IMR-90 (cell line): ENCODE measurements at regions not wholly inside any gene's neighbourhood (a gene's known extent, or its start where the extent isn't known, plus 50 kb on each side); places are given as distances from the start of the nearest gene placed in this dataset.

Experiments used
- ATAC-seq: fragments of 200-7000 bp; cut with Tn5 transposase; 2 replicates; pipeline ENCODE4 v1.9.1; 2020; ENCODE audit warnings: low read depth, mild to moderate bottlenecking, moderate library complexity
- BruUV-seq: library from RNA; stranded (reverse); fragments of 400-500 nt; replicated peaks from 2 replicates; lab custom pipeline; 2021; lab: Mats Ljungman, UMichigan
- CTCF ChIA-PET: fragments of 300-600 bp; formaldehyde crosslinking; extraction: SDS; loops from one replicate; lab custom pipeline; 2021; ENCODE audit warnings: antibody characterized with exemption; lab: Yijun Ruan, JAX
- POLR2A ChIA-PET: fragments of 300-600 bp; sonication (Branson Sonifier 250); formaldehyde crosslinking; loops from one replicate; lab custom pipeline; 2022; ENCODE audit warnings: antibody characterized with exemption; ENCODE audit not compliant: unreplicated experiment; lab: Charles Lee
- DNase-seq: peaks from one replicate; pipeline ENCODE4 v3.0.0; 2013
- H2AFZ ChIP-seq: replicated peaks from 2 replicates; pipeline ENCODE3; 2013; ENCODE audit warnings: low read length, mild to moderate bottlenecking; ENCODE audit not compliant: poor library complexity
- H2AK5ac ChIP-seq: 2 replicates; pipeline ENCODE4 v1.6.1; 2013; ENCODE audit warnings: low read depth, low read length, inconsistent platforms
- H2AK9ac ChIP-seq: replicated peaks from 2 replicates; pipeline ENCODE3; 2013; ENCODE audit warnings: mild to moderate bottlenecking, low read depth, low read length, moderate library complexity; ENCODE audit not compliant: poor library complexity
- H2BK120ac ChIP-seq: 2 replicates; pipeline ENCODE4 v1.6.1; 2013; ENCODE audit warnings: low read depth, low read length, inconsistent platforms
- H2BK15ac ChIP-seq: 3 replicates; pipeline ENCODE4 v1.6.1; 2013; ENCODE audit warnings: low read depth, low read length, inconsistent platforms
- H2BK20ac ChIP-seq: 2 replicates; pipeline ENCODE4 v1.6.1; 2013; ENCODE audit warnings: low read depth, mild to moderate bottlenecking, inconsistent platforms, low read length, moderate library complexity
- H2BK5ac ChIP-seq: 2 replicates; pipeline ENCODE4 v1.6.1; 2013; ENCODE audit warnings: mild to moderate bottlenecking, low read depth, low read length, inconsistent platforms; ENCODE audit not compliant: poor library complexity, severe bottlenecking
- H3K14ac ChIP-seq: replicated peaks from 2 replicates; pipeline ENCODE4 v1.6.1; 2013; ENCODE audit warnings: low read depth, low read length, inconsistent platforms
- H3K18ac ChIP-seq: 2 replicates; pipeline ENCODE4 v1.6.1; 2013; ENCODE audit warnings: low read depth, low read length, control low read depth
- H3K23ac ChIP-seq: 2 replicates; pipeline ENCODE4 v1.6.1; 2013; ENCODE audit warnings: low read depth, low read length, inconsistent platforms
- H3K27ac ChIP-seq: 2 replicates; pipeline ENCODE4 v1.5.1; 2013; ENCODE audit warnings: mild to moderate bottlenecking, control low read depth, low read length; ENCODE audit not compliant: insufficient read depth
- H3K27me3 ChIP-seq: 2 replicates; pipeline ENCODE4 v1.6.1; 2013; ENCODE audit warnings: low read length; ENCODE audit not compliant: control insufficient read depth, insufficient read depth
- H3K36me3 ChIP-seq: 2 replicates; pipeline ENCODE4 v1.6.1; 2013; ENCODE audit warnings: low read length, mixed read lengths; ENCODE audit not compliant: control insufficient read depth, insufficient read depth
- H3K4ac ChIP-seq: 2 replicates; pipeline ENCODE4 v1.6.1; 2013; ENCODE audit warnings: low read depth, low read length, inconsistent platforms
- H3K4me1 ChIP-seq: 2 replicates; pipeline ENCODE4 v1.6.1; 2013; ENCODE audit warnings: low read length, mixed read lengths; ENCODE audit not compliant: control insufficient read depth, insufficient read depth
- H3K4me2 ChIP-seq: 2 replicates; pipeline ENCODE4 v1.6.1; 2013; ENCODE audit warnings: low read depth, mild to moderate bottlenecking, control low read depth, low read length, moderate library complexity
- H3K4me3 ChIP-seq: 2 replicates; pipeline ENCODE4 v1.5.1; 2013; ENCODE audit warnings: low read depth, mild to moderate bottlenecking, control low read depth, low read length, moderate library complexity; ENCODE audit not compliant: insufficient read depth
- H3K56ac ChIP-seq: 2 replicates; pipeline ENCODE4 v1.6.1; 2013; ENCODE audit warnings: low read length, inconsistent platforms; ENCODE audit not compliant: insufficient read depth; ENCODE audit errors: extremely low read depth
- H3K79me1 ChIP-seq, 2 experiments: 2 replicates each; pipeline ENCODE4 v1.6.1; 2013; ENCODE audit warnings: low read length in 2 of 2, inconsistent platforms in 1 of 2, low read depth in 1 of 2
- H3K9ac ChIP-seq: 2 replicates; pipeline ENCODE4 v1.6.1; 2013; ENCODE audit warnings: low read depth, low read length, control low read depth
- H3K9me1 ChIP-seq: 2 replicates; pipeline ENCODE4 v1.6.1; 2013; ENCODE audit warnings: low read length, inconsistent platforms; ENCODE audit not compliant: insufficient read depth
- H3K9me3 ChIP-seq: 2 replicates; pipeline ENCODE4 v1.6.1; 2013; ENCODE audit warnings: low read length; ENCODE audit not compliant: control insufficient read depth, insufficient read depth
- H4K20me1 ChIP-seq: 2 replicates; pipeline ENCODE4 v1.6.1; 2013; ENCODE audit warnings: low read length, inconsistent platforms; ENCODE audit not compliant: insufficient read depth
- H4K5ac ChIP-seq: 2 replicates; pipeline ENCODE4 v1.6.1; 2013; ENCODE audit warnings: mild to moderate bottlenecking, low read depth, low read length, control low read depth
- H4K8ac ChIP-seq, 2 experiments: 2 replicates each; pipeline ENCODE4 v1.6.1; 2013; ENCODE audit warnings: low read depth in 2 of 2, low read length in 2 of 2, control low read depth in 1 of 2, inconsistent platforms in 1 of 2
- H4K91ac ChIP-seq: 2 replicates; pipeline ENCODE4 v1.6.1; 2013; ENCODE audit warnings: low read depth, low read length, inconsistent platforms; ENCODE audit not compliant: insufficient read depth
- BHLHE40 ChIP-seq: fragments of 150-350 bp; IDR thresholded peaks from 2 replicates; pipeline ENCODE4 v1.6.1; 2016; ENCODE audit warnings: mild to moderate bottlenecking, low read depth, low read length
- FOS ChIP-seq: fragments of 150-350 bp; IDR thresholded peaks from 2 replicates; pipeline ENCODE4 v1.6.1; 2016; ENCODE audit warnings: low read depth, low read length
- MAFK ChIP-seq: IDR thresholded peaks from 2 replicates; pipeline ENCODE4 v1.6.1; 2012; ENCODE audit warnings: low read depth, low read length, improper control_type of control experiment
- MXI1 ChIP-seq: IDR thresholded peaks from 2 replicates; pipeline ENCODE4 v1.6.1; 2012; ENCODE audit warnings: low read depth, mild to moderate bottlenecking, low read length, moderate library complexity, borderline replicate concordance
- NFE2L2 ChIP-seq: fragments of 150-350 bp; IDR thresholded peaks from 2 replicates; pipeline ENCODE4 v1.6.1; 2016; ENCODE audit warnings: low read depth, mild to moderate bottlenecking, low read length
- POLR2A ChIP-seq: IDR thresholded peaks from 2 replicates; pipeline ENCODE4 v1.6.1; 2012; ENCODE audit warnings: mild to moderate bottlenecking, low read depth, low read length
- RAD21 ChIP-seq: IDR thresholded peaks from 2 replicates; pipeline ENCODE4 v1.6.1; 2012; ENCODE audit warnings: low read length, improper control_type of control experiment
- RFX5 ChIP-seq: IDR thresholded peaks from 2 replicates; pipeline ENCODE4 v1.8.0; 2012; ENCODE audit warnings: low read depth, mild to moderate bottlenecking, low read length, moderate library complexity
- SMC3 ChIP-seq: fragments of 150-350 bp; IDR thresholded peaks from 2 replicates; pipeline ENCODE4 v1.6.1; 2016; ENCODE audit warnings: low read depth, mild to moderate bottlenecking, antibody characterized with exemption, low read length, moderate library complexity
- WGBS, 2 experiments: methylation state at CpG; one replicate each; pipeline versions ENCODE4 v1.1.5 to v1.1.7; 2013; ENCODE audit warnings: missing lambda C conversion rate in 2 of 2; ENCODE audit not compliant: insufficient read length in 1 of 2; ENCODE audit errors: extremely low coverage in 2 of 2; 5-methylcytosine and 5-hydroxymethylcytosine counted together
- dilution Hi-C: fragments of 300-500 bp; cut with HindIII; formaldehyde crosslinking; loops from one replicate; pipeline ENCODE4 v1.14.3; 2018; ENCODE audit warnings: low sequenced_read_pairs; ENCODE audit not compliant: unreplicated experiment
- in situ Hi-C: fragments of 300-500 bp; cut with MboI; formaldehyde crosslinking; loops from 3 replicates; pipeline ENCODE4 v1.14.3; 2019; ENCODE audit warnings: low sequenced_read_pairs, inconsistent platforms, mixed read lengths
- intact Hi-C: fragments of 100-400 bp; cut with micrococcal nuclease; formaldehyde crosslinking; loops from 2 replicates; pipeline ENCODE4 v1.10.0; 2022
- TF ChIP-seq, protein P1 (sequence below): conservative IDR thresholded peaks from 2 replicates; pipeline ENCODE4 v1.5.1; 2012; ENCODE audit warnings: mild to moderate bottlenecking, low read depth, low read length, improper control_type of control experiment
- TF ChIP-seq, protein P2 (sequence below): fragments of 150-350 bp; IDR thresholded peaks from 2 replicates; pipeline ENCODE4 v1.6.1; 2017; ENCODE audit warnings: mild to moderate bottlenecking, antibody characterized with exemption, low read length, low read depth
- TF ChIP-seq, protein P3 (sequence below): fragments of 150-350 bp; IDR thresholded peaks from 2 replicates; pipeline ENCODE4 v1.6.1; 2016; ENCODE audit warnings: low read depth, mild to moderate bottlenecking, low read length, moderate library complexity, borderline replicate concordance

DNA sequence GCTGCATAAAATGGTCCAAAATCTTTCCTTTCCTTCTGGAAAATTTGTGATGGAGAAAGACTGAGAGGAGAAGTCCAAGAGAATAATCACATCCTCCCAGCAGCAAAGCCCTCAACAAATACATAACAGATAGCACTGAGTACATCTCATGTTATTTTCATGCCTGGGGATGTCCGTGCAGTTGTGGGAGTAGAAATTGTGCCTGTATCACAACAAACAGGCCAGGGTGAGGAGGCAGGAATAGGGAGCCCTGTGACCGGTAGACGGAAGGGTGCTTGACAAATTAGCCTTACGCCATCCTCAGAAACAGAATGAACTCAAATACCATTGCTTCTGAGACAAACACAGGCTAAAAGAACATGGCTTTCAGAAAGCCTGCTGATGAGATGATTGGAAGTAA, 333.2 kb upstream of the UMPS start:
- H4K5ac ChIP-seq = no peak overlapping the region
- TF ChIP-seq SMC3 (no peak), BHLHE40 (no peak), RAD21 (no peak), NFE2L2 (no peak), FOS (no peak), MAFK (no peak), MXI1 (no peak), RFX5 (no peak), POLR2A (no peak)
- TF ChIP-seq, protein P1, sequence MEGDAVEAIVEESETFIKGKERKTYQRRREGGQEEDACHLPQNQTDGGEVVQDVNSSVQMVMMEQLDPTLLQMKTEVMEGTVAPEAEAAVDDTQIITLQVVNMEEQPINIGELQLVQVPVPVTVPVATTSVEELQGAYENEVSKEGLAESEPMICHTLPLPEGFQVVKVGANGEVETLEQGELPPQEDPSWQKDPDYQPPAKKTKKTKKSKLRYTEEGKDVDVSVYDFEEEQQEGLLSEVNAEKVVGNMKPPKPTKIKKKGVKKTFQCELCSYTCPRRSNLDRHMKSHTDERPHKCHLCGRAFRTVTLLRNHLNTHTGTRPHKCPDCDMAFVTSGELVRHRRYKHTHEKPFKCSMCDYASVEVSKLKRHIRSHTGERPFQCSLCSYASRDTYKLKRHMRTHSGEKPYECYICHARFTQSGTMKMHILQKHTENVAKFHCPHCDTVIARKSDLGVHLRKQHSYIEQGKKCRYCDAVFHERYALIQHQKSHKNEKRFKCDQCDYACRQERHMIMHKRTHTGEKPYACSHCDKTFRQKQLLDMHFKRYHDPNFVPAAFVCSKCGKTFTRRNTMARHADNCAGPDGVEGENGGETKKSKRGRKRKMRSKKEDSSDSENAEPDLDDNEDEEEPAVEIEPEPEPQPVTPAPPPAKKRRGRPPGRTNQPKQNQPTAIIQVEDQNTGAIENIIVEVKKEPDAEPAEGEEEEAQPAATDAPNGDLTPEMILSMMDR = no peak
- TF ChIP-seq, protein P2, sequence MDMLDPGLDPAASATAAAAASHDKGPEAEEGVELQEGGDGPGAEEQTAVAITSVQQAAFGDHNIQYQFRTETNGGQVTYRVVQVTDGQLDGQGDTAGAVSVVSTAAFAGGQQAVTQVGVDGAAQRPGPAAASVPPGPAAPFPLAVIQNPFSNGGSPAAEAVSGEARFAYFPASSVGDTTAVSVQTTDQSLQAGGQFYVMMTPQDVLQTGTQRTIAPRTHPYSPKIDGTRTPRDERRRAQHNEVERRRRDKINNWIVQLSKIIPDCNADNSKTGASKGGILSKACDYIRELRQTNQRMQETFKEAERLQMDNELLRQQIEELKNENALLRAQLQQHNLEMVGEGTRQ = no peak
- TF ChIP-seq, protein P3, sequence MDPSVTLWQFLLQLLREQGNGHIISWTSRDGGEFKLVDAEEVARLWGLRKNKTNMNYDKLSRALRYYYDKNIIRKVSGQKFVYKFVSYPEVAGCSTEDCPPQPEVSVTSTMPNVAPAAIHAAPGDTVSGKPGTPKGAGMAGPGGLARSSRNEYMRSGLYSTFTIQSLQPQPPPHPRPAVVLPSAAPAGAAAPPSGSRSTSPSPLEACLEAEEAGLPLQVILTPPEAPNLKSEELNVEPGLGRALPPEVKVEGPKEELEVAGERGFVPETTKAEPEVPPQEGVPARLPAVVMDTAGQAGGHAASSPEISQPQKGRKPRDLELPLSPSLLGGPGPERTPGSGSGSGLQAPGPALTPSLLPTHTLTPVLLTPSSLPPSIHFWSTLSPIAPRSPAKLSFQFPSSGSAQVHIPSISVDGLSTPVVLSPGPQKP = no peak
- H3K4ac ChIP-seq = no peak overlapping the region
- H3K4me2 ChIP-seq = no peak overlapping the region
- H3K36me3 ChIP-seq = no peaks in the 10 kb centered on the region
- no peaks in the 10 kb centered on the region for H3K79me1 ChIP-seq
- no peak overlapping the region for H3K27ac ChIP-seq
- no peak overlapping the region for H3K18ac ChIP-seq
- ATAC-seq = no peak
- no peak overlapping the region for H2BK15ac ChIP-seq
- no peak overlapping the region for H4K91ac ChIP-seq
- H3K27me3 ChIP-seq = peaks cover 2% of the 10 kb centered on the region; the same call in 1 of the 2 replicates
- H2AK9ac ChIP-seq = no peak overlapping the region
- DNase-seq = no peak
- H4K20me1 ChIP-seq = no peaks in the 10 kb centered on the region
- BruUV-seq = no TSS peak
- dilution Hi-C loops (no loop called here), intact Hi-C loops (no loop called here), in situ Hi-C loops (no loop called here)
- no peak overlapping the region for H2AFZ ChIP-seq
- no peak overlapping the region for H2BK5ac ChIP-seq
- H3K9ac ChIP-seq = no peak overlapping the region
- H3K56ac ChIP-seq = no peak overlapping the region
- CTCF ChIA-PET = interaction anchor here (1.3 kb wide), 1 partner anchor 45 kb away, joined by 3 read pairs; no protein-coding TSS in a partner anchor
- no peak overlapping the region for H3K23ac ChIP-seq
- no CpG with 5 or more reads among the region's 4 CpGs for WGBS, 2 experiments
- no peak overlapping the region for H3K14ac ChIP-seq
- H3K4me3 ChIP-seq = no peak overlapping the region
- H3K9me3 ChIP-seq = no peaks in the 10 kb centered on the region
- H2BK120ac ChIP-seq = no peak overlapping the region
- peaks cover 2% of the 10 kb centered on the region for H3K4me1 ChIP-seq
- H2AK5ac ChIP-seq = no peak overlapping the region
- H3K9me1 ChIP-seq = no peaks in the 10 kb centered on the region; the same call in 1 of the 2 replicates
- H4K8ac ChIP-seq = no peak overlapping the region
- POLR2A ChIA-PET = no interaction called here
- H2BK20ac ChIP-seq = no peak overlapping the region
